MM.1S (cell line): ENCODE measurements at regions not wholly inside any gene's neighbourhood (a gene's known extent, or its start where the extent isn't known, plus 50 kb on each side); places are given as distances from the start of the nearest gene placed in this dataset.

Source experiments
- CTCF ChIP-seq: fragments of 300-600 bp; sonication (generic); IDR thresholded peaks from 2 replicates; pipeline ENCODE4 v1.5.1; 2016; ENCODE audit warnings: antibody characterized with exemption, low read length, mixed read lengths
- EZH2 ChIP-seq: fragments of 300-600 bp; sonication (generic); optimal IDR thresholded peaks from 2 replicates; pipeline ENCODE3; 2017; ENCODE audit warnings: low read depth, mild to moderate bottlenecking, antibody characterized with exemption, low read length, mixed read lengths

DNA sequence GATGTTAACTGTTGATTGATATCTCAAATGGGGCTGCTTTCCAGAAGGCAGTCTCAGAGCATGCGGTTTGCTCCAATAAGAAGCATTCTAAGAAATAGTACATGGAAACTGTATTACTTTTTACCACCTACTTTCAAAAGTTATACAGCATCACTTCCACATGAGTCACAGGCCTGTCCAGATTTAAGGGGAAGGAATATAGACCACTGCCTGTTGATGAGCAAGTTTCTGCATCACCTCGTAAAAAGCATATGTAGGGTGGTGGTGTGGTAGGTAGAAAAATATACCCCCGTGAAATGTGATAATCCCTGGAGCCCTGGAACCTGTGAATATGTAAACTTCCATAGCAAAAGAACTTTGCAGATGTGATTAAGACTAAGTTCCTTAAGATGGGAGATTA lies 816.6 kb upstream of the CDH6 start:
- TF ChIP-seq CTCF (no peak), EZH2 (no peak)
